GM23338 (cell line): ENCODE measurements at regions not wholly inside any gene's neighbourhood (a gene's known extent, or its start where the extent isn't known, plus 50 kb on each side); places are given as distances from the start of the nearest gene placed in this dataset.

Experiments
- CREB1 ChIP-seq: fragments of 250-450 bp; sonication (Bioruptor Pico); IDR thresholded peaks from 2 replicates; pipeline ENCODE4 v1.5.0; 2020; ENCODE audit warnings: low read depth, mild to moderate bottlenecking, moderate library complexity
- EZH2 ChIP-seq: fragments of 200-600 bp; sonication (generic); IDR thresholded peaks from one replicate; pipeline ENCODE4 v1.8.0; 2017; ENCODE audit warnings: antibody characterized with exemption, mild to moderate bottlenecking, low read depth; ENCODE audit not compliant: unreplicated experiment
- EZH2phosphoT487 ChIP-seq: fragments of 200-600 bp; sonication (generic); IDR thresholded peaks from one replicate; pipeline ENCODE4 v1.8.1; 2018; ENCODE audit warnings: antibody characterized with exemption; ENCODE audit not compliant: unreplicated experiment
- JUNB ChIP-seq: IDR thresholded peaks from one replicate; pipeline ENCODE4 v1.6.1; 2016; ENCODE audit warnings: antibody characterized with exemption; ENCODE audit not compliant: unreplicated experiment
- NANOG ChIP-seq: IDR thresholded peaks from 2 replicates; pipeline ENCODE4 v1.6.1; 2016; ENCODE audit warnings: antibody characterized with exemption, borderline replicate concordance
- POLR2AphosphoS5 ChIP-seq: IDR thresholded peaks from 2 replicates; pipeline ENCODE4 v1.6.1; 2016; ENCODE audit warnings: antibody characterized with exemption, low read depth
- STAT1 ChIP-seq: IDR thresholded peaks from one replicate; pipeline ENCODE4 v1.6.1; 2016; ENCODE audit warnings: antibody characterized with exemption; ENCODE audit not compliant: unreplicated experiment
- ZNF331 ChIP-seq: fragments of 250-450 bp; sonication (Bioruptor Pico); IDR thresholded peaks from 2 replicates; pipeline ENCODE4 v1.5.0; 2020; ENCODE audit warnings: low read depth, mild to moderate bottlenecking, moderate library complexity
- TF ChIP-seq, protein P1 (sequence below): IDR thresholded peaks from one replicate; pipeline ENCODE4 v1.6.1; 2018; ENCODE audit warnings: antibody characterized with exemption; ENCODE audit not compliant: unreplicated experiment
- TF ChIP-seq, protein P2 (sequence below): IDR thresholded peaks from 2 replicates; pipeline ENCODE4 v1.6.1; 2016; ENCODE audit warnings: antibody characterized with exemption
- TF ChIP-seq, protein P3 (sequence below), 2 experiments: fragments of 200-600 bp in 1 of 2; sonication (generic) in 1 of 2; conservative IDR thresholded peaks; 2 replicates each; pipeline versions ENCODE4 v1.5.1 to v1.6.1; 2016 to 2017; ENCODE audit warnings: antibody characterized with exemption in 2 of 2, low read depth in 2 of 2, mild to moderate bottlenecking in 2 of 2, moderate library complexity in 1 of 2

DNA sequence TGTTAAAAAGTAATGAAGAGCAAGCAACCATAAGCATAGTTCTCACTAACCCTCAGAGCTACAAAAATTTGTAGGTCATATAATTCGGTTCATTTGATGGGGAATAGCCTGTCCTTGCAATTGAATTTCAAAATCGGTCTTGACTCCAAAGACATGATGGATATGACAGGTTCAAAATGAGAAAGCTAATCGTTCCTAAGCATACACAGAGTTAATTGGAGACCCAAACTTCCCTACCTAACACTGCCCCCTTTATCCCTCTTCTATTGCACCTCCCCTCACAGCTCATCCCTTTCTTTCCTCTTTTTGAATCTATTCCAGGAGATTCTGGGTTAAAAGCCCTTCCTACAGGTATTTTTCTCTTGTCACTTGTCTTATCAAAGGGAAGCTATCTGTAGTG lies 390.0 kb upstream of the PTBP2 start:
- TF ChIP-seq, protein P1, sequence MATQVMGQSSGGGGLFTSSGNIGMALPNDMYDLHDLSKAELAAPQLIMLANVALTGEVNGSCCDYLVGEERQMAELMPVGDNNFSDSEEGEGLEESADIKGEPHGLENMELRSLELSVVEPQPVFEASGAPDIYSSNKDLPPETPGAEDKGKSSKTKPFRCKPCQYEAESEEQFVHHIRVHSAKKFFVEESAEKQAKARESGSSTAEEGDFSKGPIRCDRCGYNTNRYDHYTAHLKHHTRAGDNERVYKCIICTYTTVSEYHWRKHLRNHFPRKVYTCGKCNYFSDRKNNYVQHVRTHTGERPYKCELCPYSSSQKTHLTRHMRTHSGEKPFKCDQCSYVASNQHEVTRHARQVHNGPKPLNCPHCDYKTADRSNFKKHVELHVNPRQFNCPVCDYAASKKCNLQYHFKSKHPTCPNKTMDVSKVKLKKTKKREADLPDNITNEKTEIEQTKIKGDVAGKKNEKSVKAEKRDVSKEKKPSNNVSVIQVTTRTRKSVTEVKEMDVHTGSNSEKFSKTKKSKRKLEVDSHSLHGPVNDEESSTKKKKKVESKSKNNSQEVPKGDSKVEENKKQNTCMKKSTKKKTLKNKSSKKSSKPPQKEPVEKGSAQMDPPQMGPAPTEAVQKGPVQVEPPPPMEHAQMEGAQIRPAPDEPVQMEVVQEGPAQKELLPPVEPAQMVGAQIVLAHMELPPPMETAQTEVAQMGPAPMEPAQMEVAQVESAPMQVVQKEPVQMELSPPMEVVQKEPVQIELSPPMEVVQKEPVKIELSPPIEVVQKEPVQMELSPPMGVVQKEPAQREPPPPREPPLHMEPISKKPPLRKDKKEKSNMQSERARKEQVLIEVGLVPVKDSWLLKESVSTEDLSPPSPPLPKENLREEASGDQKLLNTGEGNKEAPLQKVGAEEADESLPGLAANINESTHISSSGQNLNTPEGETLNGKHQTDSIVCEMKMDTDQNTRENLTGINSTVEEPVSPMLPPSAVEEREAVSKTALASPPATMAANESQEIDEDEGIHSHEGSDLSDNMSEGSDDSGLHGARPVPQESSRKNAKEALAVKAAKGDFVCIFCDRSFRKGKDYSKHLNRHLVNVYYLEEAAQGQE = no peak
- TF ChIP-seq, protein P2, sequence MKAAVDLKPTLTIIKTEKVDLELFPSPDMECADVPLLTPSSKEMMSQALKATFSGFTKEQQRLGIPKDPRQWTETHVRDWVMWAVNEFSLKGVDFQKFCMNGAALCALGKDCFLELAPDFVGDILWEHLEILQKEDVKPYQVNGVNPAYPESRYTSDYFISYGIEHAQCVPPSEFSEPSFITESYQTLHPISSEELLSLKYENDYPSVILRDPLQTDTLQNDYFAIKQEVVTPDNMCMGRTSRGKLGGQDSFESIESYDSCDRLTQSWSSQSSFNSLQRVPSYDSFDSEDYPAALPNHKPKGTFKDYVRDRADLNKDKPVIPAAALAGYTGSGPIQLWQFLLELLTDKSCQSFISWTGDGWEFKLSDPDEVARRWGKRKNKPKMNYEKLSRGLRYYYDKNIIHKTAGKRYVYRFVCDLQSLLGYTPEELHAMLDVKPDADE = no peak
- TF ChIP-seq EZH2 (no peak), EZH2phosphoT487 (no peak), JUNB (no peak), CREB1 (CRISPR knock-in tag) (no peak), POLR2AphosphoS5 (no peak), ZNF331 (CRISPR knock-in tag) (no peak), NANOG (no peak), STAT1 (no peak)
- TF ChIP-seq, protein P3, sequence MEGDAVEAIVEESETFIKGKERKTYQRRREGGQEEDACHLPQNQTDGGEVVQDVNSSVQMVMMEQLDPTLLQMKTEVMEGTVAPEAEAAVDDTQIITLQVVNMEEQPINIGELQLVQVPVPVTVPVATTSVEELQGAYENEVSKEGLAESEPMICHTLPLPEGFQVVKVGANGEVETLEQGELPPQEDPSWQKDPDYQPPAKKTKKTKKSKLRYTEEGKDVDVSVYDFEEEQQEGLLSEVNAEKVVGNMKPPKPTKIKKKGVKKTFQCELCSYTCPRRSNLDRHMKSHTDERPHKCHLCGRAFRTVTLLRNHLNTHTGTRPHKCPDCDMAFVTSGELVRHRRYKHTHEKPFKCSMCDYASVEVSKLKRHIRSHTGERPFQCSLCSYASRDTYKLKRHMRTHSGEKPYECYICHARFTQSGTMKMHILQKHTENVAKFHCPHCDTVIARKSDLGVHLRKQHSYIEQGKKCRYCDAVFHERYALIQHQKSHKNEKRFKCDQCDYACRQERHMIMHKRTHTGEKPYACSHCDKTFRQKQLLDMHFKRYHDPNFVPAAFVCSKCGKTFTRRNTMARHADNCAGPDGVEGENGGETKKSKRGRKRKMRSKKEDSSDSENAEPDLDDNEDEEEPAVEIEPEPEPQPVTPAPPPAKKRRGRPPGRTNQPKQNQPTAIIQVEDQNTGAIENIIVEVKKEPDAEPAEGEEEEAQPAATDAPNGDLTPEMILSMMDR (conservative IDR thresholded peaks at IDR 0.05; ENCODE audit: low read depth in 2 of 2) = no peak
